ENCODE measurements at regions not wholly inside any gene's neighbourhood (a gene's known extent, or its start where the extent isn't known, plus 50 kb on each side); places are given as distances from the start of the nearest gene placed in this dataset.

GRCh38 chr7:46908770-46909169 is 673.1 kb downstream of the TNS3 start:
- TF ChIP-seq CTCF (IDR thresholded peaks at IDR 0.05) (no peak), POLR2A (IDR thresholded peaks at IDR 0.05) (no peak)

All from thyroid gland (tissue), 4 donors.